RWPE2 (cell line): ENCODE measurements at regions not wholly inside any gene's neighbourhood (a gene's known extent, or its start where the extent isn't known, plus 50 kb on each side); places are given as distances from the start of the nearest gene placed in this dataset.

Source experiments
- ATAC-seq: fragments of 200-7000 bp; cut with Tn5 transposase; 3 replicates; pipeline ENCODE4 v1.9.1; 2021; ENCODE audit warnings: low read depth
- DNase-seq: peaks from one replicate; pipeline ENCODE4 v3.0.0-alpha.2; 2020; ENCODE audit warnings: low spot score
- H3K27ac ChIP-seq: fragments of 450-650 bp; 2 replicates; pipeline ENCODE4 v1.5.1; 2017; ENCODE audit warnings: mild to moderate bottlenecking; ENCODE audit not compliant: poor library complexity, severe bottlenecking
- H3K27me3 ChIP-seq: fragments of 250-450 bp; sonication (Bioruptor Pico); 2 replicates; pipeline ENCODE4 v1.5.1; 2021; ENCODE audit warnings: mild to moderate bottlenecking, moderate library complexity; ENCODE audit not compliant: insufficient read depth, poor library complexity, severe bottlenecking
- H3K36me3 ChIP-seq: fragments of 250-450 bp; sonication (Bioruptor Pico); 2 replicates; pipeline ENCODE4 v1.5.1; 2020; ENCODE audit warnings: low read depth, mild to moderate bottlenecking, moderate library complexity
- H3K4me1 ChIP-seq: fragments of 250-450 bp; sonication (Bioruptor Pico); 2 replicates; pipeline ENCODE4 v1.5.1; 2021; ENCODE audit warnings: mild to moderate bottlenecking, moderate library complexity; ENCODE audit not compliant: insufficient read depth, poor library complexity, severe bottlenecking
- H3K4me3 ChIP-seq: fragments of 250-450 bp; sonication (Bioruptor Pico); 2 replicates; pipeline ENCODE4 v1.5.1; 2021; ENCODE audit warnings: mild to moderate bottlenecking, moderate library complexity; ENCODE audit not compliant: severe bottlenecking
- H3K9me3 ChIP-seq: fragments of 250-450 bp; sonication (Bioruptor Pico); 2 replicates; pipeline ENCODE4 v1.5.1; 2021; ENCODE audit warnings: mild to moderate bottlenecking, moderate library complexity; ENCODE audit not compliant: severe bottlenecking
- TF ChIP-seq, protein P1 (sequence below): fragments of 450-650 bp; IDR thresholded peaks from one replicate; pipeline ENCODE4 v1.5.1; 2017; ENCODE audit warnings: mild to moderate bottlenecking, moderate library complexity; ENCODE audit not compliant: poor library complexity, severe bottlenecking

DNA sequence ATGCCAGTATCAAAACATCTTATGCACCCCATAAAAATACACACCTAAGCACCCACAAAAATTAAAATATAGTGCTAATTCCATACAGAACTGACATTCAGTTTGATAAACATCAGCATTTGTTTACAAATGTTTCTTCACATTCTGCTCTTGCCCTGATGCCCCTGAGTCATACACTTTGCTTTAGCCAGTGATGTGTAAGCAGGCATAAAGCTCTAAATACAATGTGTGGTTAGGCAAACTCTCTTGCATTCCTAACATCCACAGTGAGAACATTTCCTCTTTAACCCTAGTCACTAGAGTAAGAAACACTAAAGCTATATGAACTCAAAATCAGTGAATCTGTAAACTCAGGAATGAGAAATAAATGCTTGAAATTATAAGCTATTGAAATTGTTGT lies 1060.7 kb downstream of the FAM181B start:
- no peak for DNase-seq
- ATAC-seq: no peak

DNA sequence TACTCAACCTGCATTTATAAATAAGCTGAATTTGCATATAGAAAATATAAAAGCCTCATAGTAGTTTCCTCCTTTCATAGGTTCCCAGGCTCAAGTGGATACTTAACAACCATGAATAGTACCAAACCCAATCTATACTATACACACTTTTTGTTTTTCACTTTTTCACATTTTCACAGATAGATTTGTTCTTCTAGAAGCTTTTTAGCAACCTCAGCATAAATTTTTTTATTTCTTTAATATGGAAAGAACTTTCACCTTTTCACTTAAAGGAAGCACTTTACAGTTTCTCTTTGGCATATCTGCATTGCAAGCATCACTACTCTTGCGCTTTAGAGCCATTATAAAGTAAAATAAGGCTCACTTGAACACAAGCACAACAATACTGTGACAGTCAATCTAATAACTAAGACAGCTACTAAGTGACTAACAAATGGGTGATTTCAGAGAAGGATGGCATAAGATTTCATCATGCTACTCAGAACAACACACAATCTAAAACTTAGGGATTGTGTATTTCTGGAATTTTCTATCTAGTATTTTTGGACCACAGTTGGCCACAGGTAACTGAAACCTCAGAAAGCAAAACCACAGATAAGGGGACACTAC lies 1063.6 kb downstream of the FAM181B start:
- no peaks in the 10 kb centered on the region for H3K9me3 ChIP-seq
- DNase-seq: no peak
- H3K4me1 ChIP-seq: no peaks in the 10 kb centered on the region
- TF ChIP-seq, protein P1, sequence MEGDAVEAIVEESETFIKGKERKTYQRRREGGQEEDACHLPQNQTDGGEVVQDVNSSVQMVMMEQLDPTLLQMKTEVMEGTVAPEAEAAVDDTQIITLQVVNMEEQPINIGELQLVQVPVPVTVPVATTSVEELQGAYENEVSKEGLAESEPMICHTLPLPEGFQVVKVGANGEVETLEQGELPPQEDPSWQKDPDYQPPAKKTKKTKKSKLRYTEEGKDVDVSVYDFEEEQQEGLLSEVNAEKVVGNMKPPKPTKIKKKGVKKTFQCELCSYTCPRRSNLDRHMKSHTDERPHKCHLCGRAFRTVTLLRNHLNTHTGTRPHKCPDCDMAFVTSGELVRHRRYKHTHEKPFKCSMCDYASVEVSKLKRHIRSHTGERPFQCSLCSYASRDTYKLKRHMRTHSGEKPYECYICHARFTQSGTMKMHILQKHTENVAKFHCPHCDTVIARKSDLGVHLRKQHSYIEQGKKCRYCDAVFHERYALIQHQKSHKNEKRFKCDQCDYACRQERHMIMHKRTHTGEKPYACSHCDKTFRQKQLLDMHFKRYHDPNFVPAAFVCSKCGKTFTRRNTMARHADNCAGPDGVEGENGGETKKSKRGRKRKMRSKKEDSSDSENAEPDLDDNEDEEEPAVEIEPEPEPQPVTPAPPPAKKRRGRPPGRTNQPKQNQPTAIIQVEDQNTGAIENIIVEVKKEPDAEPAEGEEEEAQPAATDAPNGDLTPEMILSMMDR: no peak
- no peak overlapping the region for H3K27ac ChIP-seq
- H3K4me3 ChIP-seq: no peak overlapping the region
- H3K36me3 ChIP-seq: no peaks in the 10 kb centered on the region
- peaks cover 3% of the 10 kb centered on the region for H3K27me3 ChIP-seq
- ATAC-seq: no peak

More for the DNA sequence above, 1060.7 kb downstream of the FAM181B start:
- Histone ChIP-seq H3K27me3 (peaks cover 3% of the 10 kb centered on the region), H3K4me1 (no peaks in the 10 kb centered on the region), H3K36me3 (no peaks in the 10 kb centered on the region), H3K4me3 (no peak overlapping the region), H3K9me3 (no peaks in the 10 kb centered on the region), H3K27ac (no peak overlapping the region)
- TF ChIP-seq, protein P1: no peak

DNA sequence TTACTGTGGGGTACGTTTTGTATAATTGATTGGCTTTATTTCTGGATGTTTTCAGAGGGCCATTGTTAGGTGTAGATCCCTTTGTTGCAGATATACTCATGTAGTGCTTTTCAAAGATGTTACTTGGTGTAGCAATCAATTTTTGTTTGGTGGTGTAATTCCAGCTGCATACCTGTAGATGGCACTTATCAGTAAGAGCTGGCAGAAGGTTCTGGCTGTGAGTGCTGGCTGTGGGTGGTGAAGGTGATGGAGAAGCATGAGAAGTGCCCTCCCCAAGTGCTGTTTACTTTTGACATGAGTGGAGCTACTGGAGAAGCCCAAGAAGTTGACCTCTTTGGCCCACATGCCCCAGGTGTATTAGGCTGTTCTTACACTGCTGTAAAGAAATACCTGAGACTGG lies 1074.9 kb downstream of the FAM181B start:
- DNase-seq: no peak

DNA sequence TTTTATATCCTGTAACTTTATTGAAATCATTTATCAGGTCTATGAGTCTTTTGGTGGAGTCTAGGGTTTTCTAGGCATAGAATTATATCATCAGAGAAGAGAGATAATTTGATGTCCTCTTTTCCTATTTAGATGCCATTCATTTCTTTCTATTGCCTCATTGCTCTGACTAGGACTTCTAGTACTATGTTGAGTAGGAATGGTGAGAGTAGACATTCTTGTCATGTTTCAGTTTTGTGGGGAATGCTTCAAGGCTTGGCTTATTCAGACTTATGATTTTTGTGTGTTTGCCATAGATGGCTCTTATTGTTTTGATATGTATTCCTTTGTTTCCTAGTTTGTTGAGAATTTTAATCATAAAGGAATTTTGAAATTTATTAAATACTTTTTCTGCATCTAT lies 1078.3 kb downstream of the FAM181B start:
- no peaks in the 10 kb centered on the region for H3K9me3 ChIP-seq
- H3K36me3 ChIP-seq: no peaks in the 10 kb centered on the region
- TF ChIP-seq, protein P1: no peak
- no peak for ATAC-seq
- H3K27ac ChIP-seq: no peak overlapping the region
- H3K27me3 ChIP-seq: no peaks in the 10 kb centered on the region
- no peak overlapping the region for H3K4me3 ChIP-seq
- no peak for DNase-seq
- no peaks in the 10 kb centered on the region for H3K4me1 ChIP-seq

More for the DNA sequence above, 1074.9 kb downstream of the FAM181B start:
- Histone ChIP-seq H3K4me3 (no peak overlapping the region), H3K9me3 (no peaks in the 10 kb centered on the region), H3K4me1 (no peaks in the 10 kb centered on the region), H3K27me3 (no peaks in the 10 kb centered on the region), H3K27ac (no peak overlapping the region), H3K36me3 (no peaks in the 10 kb centered on the region)
- TF ChIP-seq, protein P1: peak; percentile 61
- ATAC-seq: no peak

DNA sequence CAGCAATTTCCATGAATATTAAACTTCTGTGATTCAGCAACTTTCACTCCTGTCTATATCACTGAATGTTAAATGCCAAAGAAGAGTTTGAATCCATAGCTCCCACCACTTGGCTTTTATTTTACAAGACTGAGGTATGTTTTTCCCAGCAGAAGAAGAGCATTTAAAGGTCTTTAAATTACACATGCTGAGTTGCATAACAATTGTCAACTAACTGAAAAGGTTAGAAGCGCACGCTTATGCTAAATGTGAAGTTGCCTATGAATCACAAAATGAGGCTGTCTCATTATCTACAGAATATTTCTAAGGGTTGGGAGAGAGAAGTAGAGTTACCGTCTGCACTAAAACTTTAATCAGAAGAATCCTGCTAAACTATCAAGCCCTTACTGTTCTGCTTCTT lies 1086.3 kb downstream of the FAM181B start:
- no peaks in the 10 kb centered on the region for H3K9me3 ChIP-seq
- DNase-seq (no peak), ATAC-seq (no peak)
- no peaks in the 10 kb centered on the region for H3K4me1 ChIP-seq
- no peaks in the 10 kb centered on the region for H3K36me3 ChIP-seq
- no peak overlapping the region for H3K4me3 ChIP-seq
- H3K27ac ChIP-seq: no peak overlapping the region
- TF ChIP-seq, protein P1: no peak
- peaks cover 18% of the 10 kb centered on the region for H3K27me3 ChIP-seq
